Small intestine (tissue), 7 donors: ENCODE measurements at regions not wholly inside any gene's neighbourhood (a gene's known extent, or its start where the extent isn't known, plus 50 kb on each side); places are given as distances from the start of the nearest gene placed in this dataset.
A peak's percentile ranks its signal among the peaks of the same experiment; 100 is the strongest.

Experiments used
- DNase-seq, 2 donors: peaks; one replicate each; pipeline versions ENCODE4 v3.0.0 to v3.0.0-alpha.2; 2013
- FAIRE-seq: peaks from 2 replicates; lab custom pipeline; 2012; peaks lifted over from hg19 to GRCh38; lab: Jason Lieb, UNC
- H3K27ac ChIP-seq, 3 donors: one replicate each; pipeline ENCODE4 v1.5.1; 2013; ENCODE audit warnings: low read length in 2 of 3, mild to moderate bottlenecking in 2 of 3, control low read depth in 1 of 3, inconsistent platforms in 1 of 3, low read depth in 1 of 3, moderate library complexity in 1 of 3
- H3K27me3 ChIP-seq, 3 donors: one replicate each; pipeline ENCODE4 v1.6.1; 2013; ENCODE audit warnings: low read length in 3 of 3, inconsistent platforms in 1 of 3; ENCODE audit not compliant: control insufficient read depth in 3 of 3, insufficient read depth in 3 of 3
- H3K36me3 ChIP-seq, 3 donors: one replicate each; pipeline ENCODE4 v1.6.1; 2013; ENCODE audit warnings: low read length in 3 of 3, inconsistent platforms in 1 of 3, low read depth in 1 of 3, mild to moderate bottlenecking in 1 of 3, moderate library complexity in 1 of 3; ENCODE audit not compliant: control insufficient read depth in 3 of 3, insufficient read depth in 2 of 3
- H3K4me1 ChIP-seq, 3 donors: one replicate each; pipeline ENCODE4 v1.6.1; 2013; ENCODE audit warnings: low read length in 2 of 3, inconsistent platforms in 1 of 3, low read depth in 1 of 3, mild to moderate bottlenecking in 1 of 3, moderate library complexity in 1 of 3; ENCODE audit not compliant: control insufficient read depth in 3 of 3, insufficient read depth in 2 of 3
- H3K4me3 ChIP-seq, 3 donors: one replicate each; pipeline ENCODE4 v1.5.1; 2013; ENCODE audit warnings: low read length in 3 of 3, control low read depth in 1 of 3, inconsistent platforms in 1 of 3, low read depth in 1 of 3, mild to moderate bottlenecking in 1 of 3, moderate library complexity in 1 of 3
- H3K9me3 ChIP-seq, 2 donors: one replicate each; pipeline ENCODE4 v1.6.1; 2013; ENCODE audit warnings: low read depth in 1 of 2, low read length in 1 of 2; ENCODE audit not compliant: control insufficient read depth in 2 of 2, insufficient read depth in 1 of 2
- WGBS, 3 donors: extraction: QIAGEN DNeasy Blood & Tissue Kit; methylation state at CpG; one replicate each; pipeline ENCODE4 v1.1.7; 2013; 5-methylcytosine and 5-hydroxymethylcytosine counted together
- donor health status: healthy with polysubstance abuse.
- donor health status: control.
- donor health status: control.
- donor health status: Bipolar disorder and iron deficiency.
- donor health status: healthy.

- 9 to 68% (median 44%) methylated on average over 2 of the region's 2 CpGs for WGBS, 3 donors
- Histone ChIP-seq H3K4me3 (no peak overlapping the region), H3K4me1 (peaks cover 0 to 18% (median 7%) of the 10 kb centered on the region in 3 donors), H3K27ac (no peak overlapping the region), H3K9me3 (no peaks in the 10 kb centered on the region), H3K36me3 (no peaks in the 10 kb centered on the region), H3K27me3 (no peaks in the 10 kb centered on the region)
- no peak for FAIRE-seq
- no peak for DNase-seq
These were observed 102.4 kb downstream of the VCPKMT start for GRCh38 chr14:50013934-50014333.

- no peak overlapping the region for H3K4me3 ChIP-seq
- H3K4me1 ChIP-seq: peaks cover 0 to 18% (median 8%) of the 10 kb centered on the region in 3 donors
- 69 to 79% (median 69%) methylated on average over 2 of the region's 2 CpGs for WGBS, 3 donors
- no peaks in the 10 kb centered on the region for H3K27me3 ChIP-seq
- no peak for DNase-seq
- no peak for FAIRE-seq
- no peak overlapping the region for H3K27ac ChIP-seq
- H3K36me3 ChIP-seq: no peaks in the 10 kb centered on the region
- peaks cover 0 to under 1% of the 10 kb centered on the region in 2 donors for H3K9me3 ChIP-seq
These were observed 101.5 kb downstream of the VCPKMT start for GRCh38 chr14:50014809-50015430.

GRCh38 chr14:50015716-50016115 is 100.7 kb downstream of the VCPKMT start:
- no peak for DNase-seq
- H3K9me3 ChIP-seq: peaks cover 0 to 6% of the 10 kb centered on the region in 2 donors
- H3K4me3 ChIP-seq: no peak overlapping the region
- peaks cover 0 to 18% (median 8%) of the 10 kb centered on the region in 3 donors for H3K4me1 ChIP-seq
- 87 to 99% (median 91%) methylated on average over 3 of the region's 3 CpGs for WGBS, 3 donors
- no peak overlapping the region for H3K27ac ChIP-seq
- no peaks in the 10 kb centered on the region for H3K36me3 ChIP-seq
- no peak for FAIRE-seq
- H3K27me3 ChIP-seq: no peaks in the 10 kb centered on the region

- Histone ChIP-seq H3K4me3 (no peak overlapping the region), H3K27ac (peak overlapping the region in 1 of 3 donors; percentile 24), H3K9me3 (peaks cover 0 to 6% of the 10 kb centered on the region in 2 donors), H3K27me3 (no peaks in the 10 kb centered on the region), H3K4me1 (peaks cover 0 to 18% (median 8%) of the 10 kb centered on the region in 3 donors), H3K36me3 (no peaks in the 10 kb centered on the region)
- DNase-seq: peak; percentile 82 to 86
- FAIRE-seq: no peak
- 25 to 47% (median 38%) methylated on average over 10 of the region's 10 CpGs for WGBS, 3 donors
These were observed 98.0 kb downstream of the VCPKMT start for GRCh38 chr14:50018201-50018932.

- Histone ChIP-seq H3K27me3 (no peaks in the 10 kb centered on the region), H3K4me1 (peaks cover 0 to 15% (median 8%) of the 10 kb centered on the region in 3 donors), H3K36me3 (no peaks in the 10 kb centered on the region), H3K4me3 (no peak overlapping the region), H3K27ac (peak overlapping the region in 1 of 3 donors; percentile 2), H3K9me3 (peaks cover 0 to 6% of the 10 kb centered on the region in 2 donors)
- WGBS, 3 donors: 58 to 77% (median 71%) methylated on average over 2 of the region's 2 CpGs
- no peak for FAIRE-seq
- DNase-seq: no peak
These were observed 97.5 kb downstream of the VCPKMT start for GRCh38 chr14:50018933-50019210.

- no peak for DNase-seq
- Histone ChIP-seq H3K4me1 (peaks cover 0 to 13% (median 4%) of the 10 kb centered on the region in 3 donors), H3K9me3 (peaks cover 0 to 6% of the 10 kb centered on the region in 2 donors), H3K4me3 (no peak overlapping the region), H3K27me3 (no peaks in the 10 kb centered on the region), H3K27ac (no peak overlapping the region), H3K36me3 (no peaks in the 10 kb centered on the region)
- no peak for FAIRE-seq
These were observed 96.2 kb downstream of the VCPKMT start for GRCh38 chr14:50020184-50020583.

GRCh38 chr14:50020799-50021198 is 95.6 kb downstream of the VCPKMT start:
- no peak for FAIRE-seq
- Histone ChIP-seq H3K27ac (no peak overlapping the region), H3K9me3 (peaks cover 0 to 10% of the 10 kb centered on the region in 2 donors), H3K27me3 (no peaks in the 10 kb centered on the region), H3K36me3 (no peaks in the 10 kb centered on the region), H3K4me1 (peaks cover 0 to 13% (median 4%) of the 10 kb centered on the region in 3 donors), H3K4me3 (no peak overlapping the region)
- DNase-seq: no peak

- Histone ChIP-seq H3K4me3 (no peak overlapping the region), H3K9me3 (peaks cover 0 to 15% of the 10 kb centered on the region in 2 donors), H3K36me3 (no peaks in the 10 kb centered on the region), H3K27ac (no peak overlapping the region), H3K4me1 (peaks cover 0 to 13% (median 4%) of the 10 kb centered on the region in 3 donors), H3K27me3 (no peaks in the 10 kb centered on the region)
- 74 to 86% (median 77%) methylated on average over 5 of the region's 5 CpGs for WGBS, 3 donors
- FAIRE-seq (no peak), DNase-seq (no peak)
These were observed 94.9 kb downstream of the VCPKMT start for GRCh38 chr14:50021261-50022031.
